ENCODE measurements at regions not wholly inside any gene's neighbourhood (a gene's known extent, or its start where the extent isn't known, plus 50 kb on each side); places are given as distances from the start of the nearest gene placed in this dataset.

DNA sequence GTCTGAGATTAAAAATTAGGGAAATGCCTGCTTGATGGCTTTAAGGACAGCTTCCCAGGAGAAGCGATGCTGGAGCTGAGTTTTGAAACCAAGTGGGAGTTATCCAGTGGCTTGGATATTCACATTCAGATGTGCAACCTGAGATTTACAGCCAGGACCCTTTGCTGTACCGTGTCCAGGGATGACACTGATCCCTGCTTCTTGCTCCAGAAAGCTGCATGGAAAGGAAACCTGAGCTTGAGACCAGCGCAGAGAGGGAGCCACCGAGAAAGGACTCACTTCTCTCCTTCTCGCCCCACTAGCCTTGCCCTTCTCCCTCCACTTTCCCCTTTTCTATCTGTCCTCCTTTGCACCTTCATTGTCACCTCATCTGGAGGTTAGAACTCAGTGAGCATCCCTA, 254.5 kb upstream of the PPARGC1A start:
- TF ChIP-seq, protein P1, sequence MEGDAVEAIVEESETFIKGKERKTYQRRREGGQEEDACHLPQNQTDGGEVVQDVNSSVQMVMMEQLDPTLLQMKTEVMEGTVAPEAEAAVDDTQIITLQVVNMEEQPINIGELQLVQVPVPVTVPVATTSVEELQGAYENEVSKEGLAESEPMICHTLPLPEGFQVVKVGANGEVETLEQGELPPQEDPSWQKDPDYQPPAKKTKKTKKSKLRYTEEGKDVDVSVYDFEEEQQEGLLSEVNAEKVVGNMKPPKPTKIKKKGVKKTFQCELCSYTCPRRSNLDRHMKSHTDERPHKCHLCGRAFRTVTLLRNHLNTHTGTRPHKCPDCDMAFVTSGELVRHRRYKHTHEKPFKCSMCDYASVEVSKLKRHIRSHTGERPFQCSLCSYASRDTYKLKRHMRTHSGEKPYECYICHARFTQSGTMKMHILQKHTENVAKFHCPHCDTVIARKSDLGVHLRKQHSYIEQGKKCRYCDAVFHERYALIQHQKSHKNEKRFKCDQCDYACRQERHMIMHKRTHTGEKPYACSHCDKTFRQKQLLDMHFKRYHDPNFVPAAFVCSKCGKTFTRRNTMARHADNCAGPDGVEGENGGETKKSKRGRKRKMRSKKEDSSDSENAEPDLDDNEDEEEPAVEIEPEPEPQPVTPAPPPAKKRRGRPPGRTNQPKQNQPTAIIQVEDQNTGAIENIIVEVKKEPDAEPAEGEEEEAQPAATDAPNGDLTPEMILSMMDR (conservative IDR thresholded peaks at IDR 0.05; ENCODE audit: low read depth, low read length) = no peak
- TF ChIP-seq EZH2 (IDR thresholded peaks at IDR 0.05; ENCODE audit: low read length, unreplicated experiment) = no peak
